BE2C (cell line): ENCODE measurements at regions not wholly inside any gene's neighbourhood (a gene's known extent, or its start where the extent isn't known, plus 50 kb on each side); places are given as distances from the start of the nearest gene placed in this dataset.
A peak's percentile ranks its signal among the peaks of the same experiment; 100 is the strongest.

Source experiments
- DNase-seq: peaks from one replicate; pipeline ENCODE4 v3.0.0-alpha.2; 2020
- H3K27me3 ChIP-seq: fragments of 250-450 bp; sonication (Bioruptor Pico); 2 replicates; pipeline ENCODE4 v1.5.1; 2020; ENCODE audit warnings: mild to moderate bottlenecking
- H3K36me3 ChIP-seq: fragments of 250-450 bp; sonication (Bioruptor Pico); 2 replicates; pipeline ENCODE4 v1.5.1; 2020; ENCODE audit warnings: mild to moderate bottlenecking
- H3K4me1 ChIP-seq: fragments of 250-450 bp; sonication (Bioruptor Pico); 2 replicates; pipeline ENCODE4 v1.5.1; 2020
- H3K4me3 ChIP-seq: 2 replicates; pipeline ENCODE4 v1.5.1; 2011; ENCODE audit warnings: low read depth, low read length
- H3K9me3 ChIP-seq: fragments of 250-450 bp; sonication (Bioruptor Pico); 2 replicates; pipeline ENCODE4 v1.5.1; 2020
- TF ChIP-seq, protein P1 (sequence below): IDR thresholded peaks from 2 replicates; pipeline ENCODE4 v1.5.1; 2012; ENCODE audit warnings: mild to moderate bottlenecking, low read depth, low read length

GRCh38 chr13:73954808-73955207 is 179.4 kb downstream of the KLF12 start:
- Histone ChIP-seq H3K27me3 (no peaks in the 10 kb centered on the region), H3K4me1 (no peaks in the 10 kb centered on the region), H3K36me3 (no peaks in the 10 kb centered on the region), H3K9me3 (no peaks in the 10 kb centered on the region), H3K4me3 (no peak overlapping the region)
- TF ChIP-seq, protein P1, sequence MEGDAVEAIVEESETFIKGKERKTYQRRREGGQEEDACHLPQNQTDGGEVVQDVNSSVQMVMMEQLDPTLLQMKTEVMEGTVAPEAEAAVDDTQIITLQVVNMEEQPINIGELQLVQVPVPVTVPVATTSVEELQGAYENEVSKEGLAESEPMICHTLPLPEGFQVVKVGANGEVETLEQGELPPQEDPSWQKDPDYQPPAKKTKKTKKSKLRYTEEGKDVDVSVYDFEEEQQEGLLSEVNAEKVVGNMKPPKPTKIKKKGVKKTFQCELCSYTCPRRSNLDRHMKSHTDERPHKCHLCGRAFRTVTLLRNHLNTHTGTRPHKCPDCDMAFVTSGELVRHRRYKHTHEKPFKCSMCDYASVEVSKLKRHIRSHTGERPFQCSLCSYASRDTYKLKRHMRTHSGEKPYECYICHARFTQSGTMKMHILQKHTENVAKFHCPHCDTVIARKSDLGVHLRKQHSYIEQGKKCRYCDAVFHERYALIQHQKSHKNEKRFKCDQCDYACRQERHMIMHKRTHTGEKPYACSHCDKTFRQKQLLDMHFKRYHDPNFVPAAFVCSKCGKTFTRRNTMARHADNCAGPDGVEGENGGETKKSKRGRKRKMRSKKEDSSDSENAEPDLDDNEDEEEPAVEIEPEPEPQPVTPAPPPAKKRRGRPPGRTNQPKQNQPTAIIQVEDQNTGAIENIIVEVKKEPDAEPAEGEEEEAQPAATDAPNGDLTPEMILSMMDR, result no peak
- DNase-seq, result no peak

DNA sequence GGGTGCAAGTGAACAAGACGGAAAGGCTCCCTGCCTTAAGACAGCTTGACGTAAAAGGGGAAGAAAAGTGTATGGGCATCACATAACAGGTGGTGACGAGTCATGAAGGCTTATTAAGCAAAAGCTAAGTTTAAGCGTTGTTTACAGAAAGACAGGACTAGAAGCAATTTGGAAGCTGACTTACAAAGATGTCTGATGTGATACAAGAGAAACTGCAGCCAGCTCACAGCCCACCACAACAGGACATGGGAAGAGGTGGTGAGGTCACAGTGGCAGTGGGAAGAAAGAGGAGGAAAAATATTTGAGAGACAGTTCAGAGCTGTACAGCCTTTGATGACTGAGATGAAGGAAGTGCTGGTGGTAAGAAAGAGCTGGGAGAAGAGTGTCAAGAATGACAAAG is 181.6 kb downstream of the KLF12 start:
- DNase-seq, result no peak
- no peaks in the 10 kb centered on the region for H3K27me3 ChIP-seq
- no peak overlapping the region for H3K4me3 ChIP-seq
- no peaks in the 10 kb centered on the region for H3K9me3 ChIP-seq
- no peaks in the 10 kb centered on the region for H3K36me3 ChIP-seq
- TF ChIP-seq, protein P1, result no peak
- 0 out of 2 replicates have a peak, but pooled peaks cover 3% of the 10 kb centered on the region for H3K4me1 ChIP-seq

- no peak overlapping the region for H3K4me3 ChIP-seq
- DNase-seq, result no peak
- peaks cover 11% of the 10 kb centered on the region for H3K4me1 ChIP-seq
- H3K36me3 ChIP-seq, result no peaks in the 10 kb centered on the region
- no peaks in the 10 kb centered on the region for H3K9me3 ChIP-seq
- no peaks in the 10 kb centered on the region for H3K27me3 ChIP-seq
- TF ChIP-seq, protein P1, result no peak
These were observed 185.2 kb downstream of the KLF12 start for GRCh38 chr13:73948848-73949529.

DNA sequence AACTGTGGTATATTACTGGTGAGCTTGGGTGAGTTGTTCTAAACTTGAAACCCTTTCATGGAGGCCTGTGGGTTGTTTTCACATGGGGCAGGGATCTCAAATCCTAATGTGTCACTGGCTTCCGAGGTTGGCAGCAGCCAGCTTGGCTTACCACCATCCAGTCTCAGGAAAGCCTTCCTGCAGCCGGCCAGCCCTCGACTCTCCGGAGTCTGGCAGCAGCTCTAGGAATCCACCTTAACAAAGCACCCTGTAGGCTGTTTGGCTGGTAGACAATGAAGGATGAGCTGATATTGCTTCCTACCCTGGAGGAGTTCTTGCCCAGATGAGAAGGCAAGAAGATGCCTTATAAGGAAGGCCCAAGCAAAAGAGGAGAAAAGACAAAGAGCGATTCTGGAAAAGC is 188.3 kb downstream of the KLF12 start:
- Histone ChIP-seq H3K4me1 (peaks cover 15% of the 10 kb centered on the region), H3K36me3 (no peaks in the 10 kb centered on the region), H3K9me3 (no peaks in the 10 kb centered on the region), H3K4me3 (no peak overlapping the region), H3K27me3 (no peaks in the 10 kb centered on the region)
- peak; percentile 52 for DNase-seq
- TF ChIP-seq, protein P1, result no peak

GRCh38 chr13:73945382-73945781 is 188.8 kb downstream of the KLF12 start:
- Histone ChIP-seq H3K4me3 (no peak overlapping the region), H3K9me3 (no peaks in the 10 kb centered on the region), H3K4me1 (peaks cover 15% of the 10 kb centered on the region), H3K27me3 (no peaks in the 10 kb centered on the region), H3K36me3 (no peaks in the 10 kb centered on the region)
- DNase-seq, result no peak
- TF ChIP-seq, protein P1, result no peak

- Histone ChIP-seq H3K36me3 (no peaks in the 10 kb centered on the region), H3K4me3 (no peak overlapping the region), H3K9me3 (no peaks in the 10 kb centered on the region), H3K27me3 (no peaks in the 10 kb centered on the region), H3K4me1 (peaks cover 15% of the 10 kb centered on the region)
- TF ChIP-seq, protein P1, result no peak
- DNase-seq, result no peak
These were observed 190.3 kb downstream of the KLF12 start for GRCh38 chr13:73943965-73944233.
